GM12874 (cell line): ENCODE measurements at regions not wholly inside any gene's neighbourhood (a gene's known extent, or its start where the extent isn't known, plus 50 kb on each side); places are given as distances from the start of the nearest gene placed in this dataset.

Experiments used
- TF ChIP-seq, protein P1 (sequence below): IDR thresholded peaks from 2 replicates; pipeline ENCODE4 v1.5.1; 2011; ENCODE audit warnings: low read depth, mild to moderate bottlenecking, control low read depth, low read length, moderate library complexity; ENCODE audit not compliant: insufficient read depth

DNA sequence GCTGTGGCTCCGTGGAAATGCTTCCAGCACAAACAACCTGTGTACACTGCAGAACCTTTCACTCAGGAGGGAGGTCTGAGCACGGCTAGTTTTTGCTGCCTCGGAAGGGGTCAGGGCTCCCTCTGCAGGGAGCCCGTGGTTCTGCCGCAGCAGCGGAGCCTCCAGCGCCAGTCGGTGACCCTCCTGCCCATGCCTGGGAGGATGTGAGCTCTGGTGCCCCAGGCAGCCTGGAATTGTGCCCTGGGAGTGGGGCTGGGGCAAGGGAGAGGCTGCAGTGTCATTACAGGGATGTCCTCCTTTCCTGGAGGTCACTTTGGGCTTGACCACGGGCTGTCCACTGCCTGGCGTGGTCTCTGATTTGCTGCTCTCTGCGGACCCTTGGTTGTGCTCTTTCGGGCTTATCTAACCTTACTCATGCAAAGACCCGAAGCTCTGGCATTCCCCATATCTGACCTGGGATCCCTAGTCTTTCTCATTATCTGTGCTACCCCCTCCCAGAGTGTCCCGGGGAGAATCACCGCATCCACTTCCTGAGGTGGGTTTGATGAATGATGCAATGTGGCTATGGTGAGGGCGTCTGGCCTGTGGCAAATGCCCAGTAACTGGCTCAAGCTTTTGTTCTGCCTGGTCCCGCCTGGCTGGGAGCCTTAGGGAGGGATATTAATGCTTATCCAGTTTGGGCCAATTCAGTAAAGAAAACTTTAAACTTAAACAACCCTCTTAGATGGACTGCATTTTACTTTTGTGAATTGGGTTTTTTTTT, 59.6 kb upstream of the TAGAP start:
- TF ChIP-seq, protein P1, sequence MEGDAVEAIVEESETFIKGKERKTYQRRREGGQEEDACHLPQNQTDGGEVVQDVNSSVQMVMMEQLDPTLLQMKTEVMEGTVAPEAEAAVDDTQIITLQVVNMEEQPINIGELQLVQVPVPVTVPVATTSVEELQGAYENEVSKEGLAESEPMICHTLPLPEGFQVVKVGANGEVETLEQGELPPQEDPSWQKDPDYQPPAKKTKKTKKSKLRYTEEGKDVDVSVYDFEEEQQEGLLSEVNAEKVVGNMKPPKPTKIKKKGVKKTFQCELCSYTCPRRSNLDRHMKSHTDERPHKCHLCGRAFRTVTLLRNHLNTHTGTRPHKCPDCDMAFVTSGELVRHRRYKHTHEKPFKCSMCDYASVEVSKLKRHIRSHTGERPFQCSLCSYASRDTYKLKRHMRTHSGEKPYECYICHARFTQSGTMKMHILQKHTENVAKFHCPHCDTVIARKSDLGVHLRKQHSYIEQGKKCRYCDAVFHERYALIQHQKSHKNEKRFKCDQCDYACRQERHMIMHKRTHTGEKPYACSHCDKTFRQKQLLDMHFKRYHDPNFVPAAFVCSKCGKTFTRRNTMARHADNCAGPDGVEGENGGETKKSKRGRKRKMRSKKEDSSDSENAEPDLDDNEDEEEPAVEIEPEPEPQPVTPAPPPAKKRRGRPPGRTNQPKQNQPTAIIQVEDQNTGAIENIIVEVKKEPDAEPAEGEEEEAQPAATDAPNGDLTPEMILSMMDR = peak; percentile 98

DNA sequence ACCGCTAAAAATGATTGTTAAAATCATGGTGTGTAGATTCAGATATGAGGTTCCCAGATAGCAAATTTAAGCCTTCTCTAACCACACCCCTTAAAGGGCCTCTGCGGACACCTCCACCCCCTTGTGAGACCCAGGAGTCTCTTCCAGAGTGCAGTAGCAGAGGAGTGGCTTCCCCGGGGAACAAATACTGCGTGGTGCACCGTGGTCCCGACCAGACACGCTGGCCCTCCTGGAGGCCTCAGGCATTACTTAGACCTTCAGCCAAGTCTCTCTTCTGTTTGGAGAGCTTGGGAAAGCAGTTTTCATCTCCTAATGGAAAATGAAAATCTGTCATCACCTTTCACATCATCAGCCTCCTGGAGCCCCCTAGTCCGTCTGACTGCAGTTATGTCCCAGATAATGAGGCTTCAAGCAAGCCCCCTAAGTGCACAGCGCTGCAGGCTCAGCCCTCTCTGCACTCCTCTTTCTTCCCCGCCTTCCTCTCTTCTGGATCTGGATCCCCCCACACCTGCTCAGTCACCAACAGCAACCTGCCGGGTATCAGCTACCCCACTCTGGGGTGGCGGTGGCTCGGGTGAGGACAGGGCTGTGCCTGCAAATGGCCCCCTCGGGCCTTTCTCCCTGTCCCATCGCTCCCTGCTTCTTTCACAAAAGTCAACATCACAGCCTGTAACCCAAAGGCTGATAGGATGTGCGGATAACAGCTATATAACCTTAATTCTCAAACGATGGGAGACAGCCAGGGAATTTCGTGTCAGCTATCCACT, 58.8 kb upstream of the TAGAP start:
- TF ChIP-seq, protein P1 = no peak

DNA sequence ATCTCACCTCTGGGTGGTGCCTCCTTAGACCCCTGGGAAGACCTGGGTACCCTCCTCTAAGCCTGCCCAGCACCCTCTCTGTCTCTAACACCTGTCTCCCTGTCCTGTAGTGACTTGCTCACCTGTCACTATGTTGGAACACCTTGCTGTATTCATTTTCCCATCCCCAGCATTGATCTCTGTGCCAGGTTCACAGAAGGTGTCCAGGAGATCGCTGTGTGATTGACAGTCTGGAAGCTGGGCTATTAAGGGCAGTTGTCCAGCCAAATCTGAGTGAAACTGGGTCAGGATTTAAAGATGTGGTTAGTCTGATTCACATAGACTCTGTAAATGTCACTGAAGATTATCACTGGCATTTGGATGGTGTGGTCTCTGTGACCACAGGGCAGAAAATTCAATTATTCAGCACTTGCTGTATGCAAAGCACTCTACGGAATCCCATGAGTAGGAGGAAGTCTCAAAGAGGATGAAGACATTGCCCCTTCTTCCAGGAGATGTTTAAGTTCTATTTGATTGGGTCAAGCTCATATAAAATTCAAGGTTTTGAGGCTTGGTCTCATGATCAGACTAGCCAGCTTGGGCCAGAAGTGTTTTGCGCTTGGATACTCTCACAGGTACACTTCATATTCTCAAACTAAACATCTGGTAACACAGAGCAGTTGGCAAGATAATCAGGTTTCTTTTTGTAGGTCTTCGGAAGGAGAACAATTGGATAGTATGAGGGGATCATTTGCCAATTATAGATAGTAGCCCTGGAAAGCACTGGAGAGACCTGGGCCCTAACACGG, 57.8 kb upstream of the TAGAP start:
- TF ChIP-seq, protein P1 = no peak

DNA sequence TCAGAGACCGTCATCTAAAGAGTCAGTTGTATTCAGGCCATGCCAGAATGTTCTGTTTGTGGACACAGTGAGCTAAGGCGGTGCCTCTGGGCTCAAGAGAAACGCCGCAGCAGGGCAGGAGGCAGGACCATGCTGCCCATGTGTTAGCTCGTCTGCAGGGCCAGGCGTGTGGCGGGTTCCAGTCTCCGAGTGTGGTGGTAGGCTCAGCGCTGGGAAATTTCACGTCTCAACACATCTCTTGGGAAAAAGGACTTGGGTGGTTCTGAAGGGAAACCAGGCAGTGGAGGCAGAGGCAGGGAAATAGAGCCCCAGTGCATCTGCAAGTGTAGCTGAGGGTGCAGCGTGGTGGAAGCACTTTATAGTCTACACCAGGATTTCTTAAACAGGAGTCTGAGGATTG, 56.9 kb upstream of the TAGAP start:
- TF ChIP-seq, protein P1 = no peak

DNA sequence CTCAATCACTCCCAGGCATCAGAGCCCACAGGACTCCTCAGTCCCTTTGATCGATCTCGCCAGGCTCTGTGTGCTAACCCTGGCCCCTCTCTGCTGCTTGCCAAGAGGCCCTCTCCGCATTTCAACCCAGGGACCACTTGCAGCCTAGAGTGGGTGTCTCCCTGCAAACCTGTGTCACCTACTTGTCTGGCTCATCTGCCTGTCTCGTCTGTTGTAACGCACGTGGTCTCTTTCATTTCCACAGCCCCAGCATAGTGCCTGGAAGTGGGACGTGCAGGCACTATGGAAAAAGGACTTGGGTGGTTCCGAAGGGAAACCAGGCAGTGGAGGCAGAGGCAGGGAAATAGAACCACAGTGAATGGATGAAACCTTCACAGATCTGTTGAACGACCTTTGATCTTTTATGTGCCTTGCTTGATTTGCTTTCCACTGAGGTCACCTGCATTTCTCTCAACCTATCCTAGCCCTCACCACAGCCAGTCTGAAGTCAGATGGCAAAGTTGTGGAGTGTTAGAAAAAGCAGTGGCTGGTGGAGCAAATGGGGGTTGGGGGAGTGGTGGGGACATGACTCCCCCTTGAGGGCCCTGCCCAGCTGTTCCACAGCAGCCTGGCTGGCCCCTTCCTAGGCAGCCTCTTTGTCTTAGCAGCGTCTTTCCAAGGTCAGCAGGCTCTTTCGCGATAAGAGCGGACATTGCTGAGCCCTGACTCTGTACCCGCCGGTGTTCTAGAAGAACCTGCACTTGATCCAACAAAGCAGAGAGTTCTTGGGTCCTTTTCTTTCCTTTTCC, 55.8 kb upstream of the TAGAP start:
- TF ChIP-seq, protein P1 = no peak

DNA sequence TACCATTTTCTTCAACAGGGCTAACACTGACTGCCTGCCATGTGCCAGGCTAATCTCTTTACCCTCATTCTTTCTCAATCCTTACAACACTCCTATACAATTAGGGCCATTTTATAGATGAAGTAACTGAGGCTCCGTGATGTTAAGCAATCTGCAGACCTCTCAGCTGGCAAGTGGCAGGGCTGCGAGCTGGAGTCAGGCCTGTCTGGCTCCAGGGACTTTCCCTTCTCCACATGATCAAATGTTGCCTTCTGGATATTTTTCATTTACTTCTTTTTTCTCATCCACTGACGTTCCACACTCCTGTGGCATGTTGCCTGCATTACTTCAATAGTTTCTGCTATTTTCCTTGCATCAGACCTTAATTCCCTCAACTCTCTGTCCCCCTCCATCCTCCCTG, 55.2 kb upstream of the TAGAP start:
- TF ChIP-seq, protein P1 = no peak
